ENCODE measurements at regions not wholly inside any gene's neighbourhood (a gene's known extent, or its start where the extent isn't known, plus 50 kb on each side); places are given as distances from the start of the nearest gene placed in this dataset.

- no peak for TF ChIP-seq CTCF (IDR thresholded peaks at IDR 0.05; ENCODE audit: insufficient read depth, low read length)
- no peak for TF ChIP-seq GABPA (IDR thresholded peaks at IDR 0.05; ENCODE audit: low read depth)
- no peak for TF ChIP-seq REST (IDR thresholded peaks at IDR 0.05; ENCODE audit: insufficient replicate concordance, low read depth)
Measured at GRCh38 chr21:9735421-9735961, 785.9 kb upstream of the TPTE start.

All from HL-60 (cell line).